Ishikawa (cell line): ENCODE measurements at regions not wholly inside any gene's neighbourhood (a gene's known extent, or its start where the extent isn't known, plus 50 kb on each side); places are given as distances from the start of the nearest gene placed in this dataset.

ENCODE experiments used
- CREB1 ChIP-seq: IDR thresholded peaks from 2 replicates; pipeline ENCODE4 v1.6.1; 2012; ENCODE audit warnings: low read depth
- EGR1 ChIP-seq: IDR thresholded peaks from 2 replicates; pipeline ENCODE4 v1.6.1; 2012
- EP300 ChIP-seq: IDR thresholded peaks from 2 replicates; pipeline ENCODE4 v1.6.1; 2012; ENCODE audit warnings: borderline replicate concordance
- NFIC ChIP-seq: IDR thresholded peaks from 2 replicates; pipeline ENCODE4 v1.6.1; 2012
- RAD21 ChIP-seq: IDR thresholded peaks from 2 replicates; pipeline ENCODE4 v1.6.1; 2012; ENCODE audit warnings: low read depth
- TAF1 ChIP-seq: IDR thresholded peaks from 2 replicates; pipeline ENCODE4 v1.6.1; 2012; ENCODE audit warnings: low read depth, mild to moderate bottlenecking
- USF1 ChIP-seq: IDR thresholded peaks from 2 replicates; pipeline ENCODE4 v1.6.1; 2012

- TF ChIP-seq CREB1 (no peak), RAD21 (no peak), EP300 (no peak), TAF1 (no peak), USF1 (no peak), NFIC (no peak), EGR1 (no peak)
Measured at GRCh38 chr20:60669211-60669610, 582.9 kb upstream of the CDH4 start.
